ENCODE measurements at regions not wholly inside any gene's neighbourhood (a gene's known extent, or its start where the extent isn't known, plus 50 kb on each side); places are given as distances from the start of the nearest gene placed in this dataset.

DNA sequence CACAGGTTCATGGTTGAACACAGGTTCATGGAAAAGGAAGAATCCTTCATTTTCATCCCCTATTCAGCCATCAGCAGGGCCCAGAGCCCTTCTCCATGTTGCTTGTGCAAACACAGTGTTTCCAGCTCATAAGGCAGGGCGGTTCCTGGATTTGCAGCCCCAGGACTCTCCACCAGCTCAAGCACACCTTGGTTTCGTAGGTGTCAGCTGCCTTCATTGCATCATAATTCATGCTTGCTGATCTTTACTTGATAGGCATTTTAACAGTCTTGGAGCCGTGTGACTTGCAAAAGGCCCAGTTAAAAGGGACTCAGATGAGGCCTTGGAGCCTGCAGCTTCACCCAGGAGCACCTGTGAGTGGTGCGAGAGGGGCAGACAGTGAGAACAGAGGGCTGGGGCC is 318.1 kb upstream of the B3GAT1 start:
- H3K9me3 Mint-ChIP-seq, result no peaks in the 10 kb centered on the region
- no peak overlapping the region for H2BK12ac ChIP-seq (ENCODE audit: insufficient read length, low read depth, low read length)
- no peak for TF ChIP-seq CTCF (conservative IDR thresholded peaks at IDR 0.05)
- no CpG with 5 or more reads among the region's 4 CpGs for WGBS (ENCODE audit: extremely low coverage, insufficient read length, low lambda C conversion rate)
- no peak overlapping the region for H3T11ph ChIP-seq (ENCODE audit: low read length)
- DNase-seq, result no peak
- H3K79me2 ChIP-seq (ENCODE audit: insufficient read depth, low read length), result no peaks in the 10 kb centered on the region
- no peak overlapping the region for H3K14ac ChIP-seq (ENCODE audit: insufficient read depth, low read length)
- peaks cover 38% of the 10 kb centered on the region for H3K27me3 Mint-ChIP-seq (ENCODE audit: low read depth)
- H3K9ac ChIP-seq (ENCODE audit: extremely low read depth, insufficient read length, low read length), result no peak overlapping the region
- H3K4ac ChIP-seq (ENCODE audit: low read depth, low read length), result no peak overlapping the region
- H3K23ac ChIP-seq (ENCODE audit: insufficient read length, low read depth, low read length), result no peak overlapping the region
- H2BK120ac ChIP-seq (ENCODE audit: low read depth, low read length, poor library complexity, severe bottlenecking), result no peak overlapping the region
- no peak overlapping the region for H3K4me2 ChIP-seq (ENCODE audit: insufficient read depth, insufficient read length, low read length)
- H3K79me1 ChIP-seq (ENCODE audit: insufficient read depth, low read depth, low read length, poor library complexity, severe bottlenecking), result no peaks in the 10 kb centered on the region
- no peak overlapping the region for H3K56ac ChIP-seq (ENCODE audit: insufficient read length, low read depth, low read length)
- H2BK5ac ChIP-seq (ENCODE audit: insufficient read length, low read length), result no peak overlapping the region
- no peak overlapping the region for H3K18ac ChIP-seq (ENCODE audit: insufficient read length, low read depth, low read length)
- no peak overlapping the region for H4K91ac ChIP-seq (ENCODE audit: insufficient read length, low read depth, low read length)
- H2AK5ac ChIP-seq (ENCODE audit: insufficient read length, low read length), result no peak overlapping the region
- H2AFZ ChIP-seq (ENCODE audit: low read length), result no peak overlapping the region
- peaks cover 6% of the 10 kb centered on the region; the same call in 1 of the 2 replicates for H3K4me1 ChIP-seq (ENCODE audit: insufficient read depth, low read length)
- H3K4me1 Mint-ChIP-seq, result peaks cover 78 to 82% of the 10 kb centered on the region in 2 experiments
- no peak overlapping the region for H3K27ac ChIP-seq (ENCODE audit: insufficient read length, low read depth, low read length)
- no peaks in the 10 kb centered on the region for H3K36me3 Mint-ChIP-seq (ENCODE audit: insufficient read depth in 1 of 3, low read depth in 3 of 3)
- H2BK15ac ChIP-seq (ENCODE audit: low read depth, low read length), result no peak overlapping the region
- no peak overlapping the region for H4K5ac ChIP-seq (ENCODE audit: insufficient read length, low read depth, low read length)
- H3K4me3 Mint-ChIP-seq, result no peak overlapping the region
- H3K27ac Mint-ChIP-seq, result peak overlapping the region in 1 of 3 experiments; percentile 75; a peak in 2 of 7 replicates
- no peak overlapping the region for H2BK20ac ChIP-seq (ENCODE audit: low read depth, low read length, poor library complexity, severe bottlenecking)
- no peak overlapping the region for H4K8ac ChIP-seq (replicated peaks; ENCODE audit: insufficient read length, low read depth, low read length)
- no peaks in the 10 kb centered on the region for H3K27me3 ChIP-seq (ENCODE audit: insufficient read depth, low read length)
- no peaks in the 10 kb centered on the region for H3K23me2 ChIP-seq (ENCODE audit: insufficient read length, low read depth, low read length, poor library complexity, severe bottlenecking)
- no peaks in the 10 kb centered on the region for H3K9me3 ChIP-seq (ENCODE audit: control insufficient read depth, low read depth, low read length)
- no peaks in the 10 kb centered on the region for H4K20me1 ChIP-seq (ENCODE audit: control insufficient read depth, insufficient read depth, insufficient read length)
